ENCODE measurements at regions not wholly inside any gene's neighbourhood (a gene's known extent, or its start where the extent isn't known, plus 50 kb on each side); places are given as distances from the start of the nearest gene placed in this dataset.

GRCh38 chrX:1894740-1895139 lies 279.9 kb downstream of the ASMT start:
- TF ChIP-seq EZH2 (IDR thresholded peaks at IDR 0.05), result no peak
- no peak for TF ChIP-seq CTCF (IDR thresholded peaks at IDR 0.05)
- no peak for TF ChIP-seq EZH2phosphoT487 (IDR thresholded peaks at IDR 0.05)

Measured in neural progenitor cell (in vitro differentiated cells).